HG03159 (cell line): ENCODE measurements at regions not wholly inside any gene's neighbourhood (a gene's known extent, or its start where the extent isn't known, plus 50 kb on each side); places are given as distances from the start of the nearest gene placed in this dataset.

ENCODE experiments used
- ATAC-seq: cut with Tn5 transposase; IDR thresholded peaks from one replicate; pipeline ENCODE4 v1.9.1; 2021; ENCODE audit warnings: mild to moderate bottlenecking, moderate library complexity; ENCODE audit not compliant: unreplicated experiment

GRCh38 chr11:110989428-110990133 is 255.9 kb upstream of the POU2AF2 start:
- no peak for ATAC-seq

GRCh38 chr11:110988671-110989070 is 256.9 kb upstream of the POU2AF2 start:
- ATAC-seq = no peak

GRCh38 chr11:110986016-110986415 is 259.5 kb upstream of the POU2AF2 start:
- ATAC-seq = no peak

- no peak for ATAC-seq
These were observed 260.0 kb upstream of the POU2AF2 start for GRCh38 chr11:110985547-110985946.

GRCh38 chr11:110984693-110985092 is 260.8 kb upstream of the POU2AF2 start:
- ATAC-seq = no peak

GRCh38 chr11:110984147-110984546 is 261.4 kb upstream of the POU2AF2 start:
- no peak for ATAC-seq

- ATAC-seq = no peak
These were observed 263.3 kb upstream of the POU2AF2 start for GRCh38 chr11:110982214-110982613.

- ATAC-seq = no peak
These were observed 265.8 kb upstream of the POU2AF2 start for GRCh38 chr11:110979696-110980095.

GRCh38 chr11:110977661-110978060 is 265.4 kb upstream of the ARHGAP20 start:
- no peak for ATAC-seq

- no peak for ATAC-seq
These were observed 262.5 kb upstream of the ARHGAP20 start for GRCh38 chr11:110974731-110975130.

- no peak for ATAC-seq
These were observed 261.3 kb upstream of the ARHGAP20 start for GRCh38 chr11:110973401-110973980.

- no peak for ATAC-seq
These were observed 260.4 kb upstream of the ARHGAP20 start for GRCh38 chr11:110972640-110973039.

- no peak for ATAC-seq
These were observed 259.9 kb upstream of the ARHGAP20 start for GRCh38 chr11:110972106-110972505.

- no peak for ATAC-seq
These were observed 258.9 kb upstream of the ARHGAP20 start for GRCh38 chr11:110971140-110971539.

- no peak for ATAC-seq
These were observed 256.3 kb upstream of the ARHGAP20 start for GRCh38 chr11:110968348-110969062.

- no peak for ATAC-seq
These were observed 253.9 kb upstream of the ARHGAP20 start for GRCh38 chr11:110966131-110966530.

GRCh38 chr11:110962921-110963320 is 250.7 kb upstream of the ARHGAP20 start:
- ATAC-seq = no peak

GRCh38 chr11:110960167-110960566 is 247.9 kb upstream of the ARHGAP20 start:
- no peak for ATAC-seq

- ATAC-seq = no peak
These were observed 246.0 kb upstream of the ARHGAP20 start for GRCh38 chr11:110958216-110958615.

GRCh38 chr11:110955776-110956175 is 243.5 kb upstream of the ARHGAP20 start:
- no peak for ATAC-seq

- ATAC-seq = no peak
These were observed 239.8 kb upstream of the ARHGAP20 start for GRCh38 chr11:110951950-110952503.
